Nephron progenitor cell (in vitro differentiated cells): ENCODE measurements at regions not wholly inside any gene's neighbourhood (a gene's known extent, or its start where the extent isn't known, plus 50 kb on each side); places are given as distances from the start of the nearest gene placed in this dataset.

Experiments used
- DNase-seq: peaks from one replicate; pipeline ENCODE4 v3.0.0; 2021
- H3K27ac Mint-ChIP-seq: 2 replicates; pipeline ENCODE4 v1.8.0; 2021; ENCODE audit warnings: mild to moderate bottlenecking, moderate library complexity, mixed read lengths
- H3K27me3 Mint-ChIP-seq: 2 replicates; pipeline ENCODE4 v1.8.0; 2021; ENCODE audit warnings: mild to moderate bottlenecking, low read depth, mixed read lengths; ENCODE audit not compliant: poor library complexity
- H3K36me3 Mint-ChIP-seq: 2 replicates; pipeline ENCODE4 v1.8.0; 2021; ENCODE audit warnings: low read depth, mixed read lengths
- H3K4me1 Mint-ChIP-seq: 2 replicates; pipeline ENCODE4 v1.8.0; 2021; ENCODE audit warnings: mixed read lengths
- H3K4me3 Mint-ChIP-seq: 2 replicates; pipeline ENCODE4 v1.8.0; 2021; ENCODE audit warnings: mild to moderate bottlenecking, moderate library complexity, mixed read lengths
- H3K9me3 Mint-ChIP-seq: 2 replicates; pipeline ENCODE4 v1.8.0; 2021; ENCODE audit warnings: mild to moderate bottlenecking, moderate library complexity, mixed read lengths
- TF ChIP-seq, protein P1 (sequence below): fragments of 200-600 bp; sonication (generic); IDR thresholded peaks from 2 replicates; pipeline ENCODE4 v1.5.0; 2021; ENCODE audit warnings: antibody characterized with exemption

DNA sequence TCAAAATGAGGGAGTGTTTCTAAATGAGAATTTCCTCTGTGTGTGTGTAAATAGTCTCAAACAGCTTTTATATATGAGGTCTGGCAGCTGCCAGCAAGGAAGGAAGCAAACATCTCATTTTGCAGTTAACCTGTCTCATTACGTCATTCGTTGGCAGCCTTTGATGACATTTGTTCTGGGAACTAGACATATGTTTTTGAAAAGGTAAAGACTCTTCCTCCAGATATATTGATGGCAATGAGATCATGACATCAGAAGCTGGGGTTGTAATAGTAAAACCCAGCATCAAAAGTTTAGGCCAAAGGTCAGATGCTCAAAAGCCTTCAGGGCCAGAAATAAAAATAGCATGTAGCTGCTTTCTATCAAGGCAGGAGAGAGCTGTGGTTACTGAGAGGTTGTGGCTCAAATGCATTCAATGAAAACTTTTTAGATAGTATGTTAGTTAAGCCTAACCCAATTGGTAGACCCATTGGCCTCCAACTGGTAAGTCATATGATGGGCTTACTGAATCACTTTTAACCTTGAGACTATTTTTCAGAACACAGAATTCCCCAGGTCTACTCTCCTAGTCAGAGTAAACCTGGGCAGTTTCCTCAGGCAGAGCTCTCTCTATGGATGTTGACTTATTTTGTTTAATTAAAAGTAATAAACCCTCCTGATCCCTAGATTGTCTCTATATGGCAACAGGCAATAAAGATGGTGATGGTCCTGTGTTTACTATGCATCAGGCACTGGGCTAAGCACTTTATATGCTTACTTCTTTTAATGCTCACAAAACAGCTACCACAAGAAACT is 386.5 kb upstream of the CFAP20DC start:
- DNase-seq = no peak
- no peak overlapping the region for H3K4me3 Mint-ChIP-seq
- H3K36me3 Mint-ChIP-seq = no peaks in the 10 kb centered on the region
- H3K27me3 Mint-ChIP-seq = peaks cover 15% of the 10 kb centered on the region
- H3K27ac Mint-ChIP-seq = peak overlapping the region; percentile 72
- TF ChIP-seq, protein P1, sequence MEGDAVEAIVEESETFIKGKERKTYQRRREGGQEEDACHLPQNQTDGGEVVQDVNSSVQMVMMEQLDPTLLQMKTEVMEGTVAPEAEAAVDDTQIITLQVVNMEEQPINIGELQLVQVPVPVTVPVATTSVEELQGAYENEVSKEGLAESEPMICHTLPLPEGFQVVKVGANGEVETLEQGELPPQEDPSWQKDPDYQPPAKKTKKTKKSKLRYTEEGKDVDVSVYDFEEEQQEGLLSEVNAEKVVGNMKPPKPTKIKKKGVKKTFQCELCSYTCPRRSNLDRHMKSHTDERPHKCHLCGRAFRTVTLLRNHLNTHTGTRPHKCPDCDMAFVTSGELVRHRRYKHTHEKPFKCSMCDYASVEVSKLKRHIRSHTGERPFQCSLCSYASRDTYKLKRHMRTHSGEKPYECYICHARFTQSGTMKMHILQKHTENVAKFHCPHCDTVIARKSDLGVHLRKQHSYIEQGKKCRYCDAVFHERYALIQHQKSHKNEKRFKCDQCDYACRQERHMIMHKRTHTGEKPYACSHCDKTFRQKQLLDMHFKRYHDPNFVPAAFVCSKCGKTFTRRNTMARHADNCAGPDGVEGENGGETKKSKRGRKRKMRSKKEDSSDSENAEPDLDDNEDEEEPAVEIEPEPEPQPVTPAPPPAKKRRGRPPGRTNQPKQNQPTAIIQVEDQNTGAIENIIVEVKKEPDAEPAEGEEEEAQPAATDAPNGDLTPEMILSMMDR = no peak
- peaks cover 37% of the 10 kb centered on the region for H3K4me1 Mint-ChIP-seq
- H3K9me3 Mint-ChIP-seq = peaks cover 4% of the 10 kb centered on the region

DNA sequence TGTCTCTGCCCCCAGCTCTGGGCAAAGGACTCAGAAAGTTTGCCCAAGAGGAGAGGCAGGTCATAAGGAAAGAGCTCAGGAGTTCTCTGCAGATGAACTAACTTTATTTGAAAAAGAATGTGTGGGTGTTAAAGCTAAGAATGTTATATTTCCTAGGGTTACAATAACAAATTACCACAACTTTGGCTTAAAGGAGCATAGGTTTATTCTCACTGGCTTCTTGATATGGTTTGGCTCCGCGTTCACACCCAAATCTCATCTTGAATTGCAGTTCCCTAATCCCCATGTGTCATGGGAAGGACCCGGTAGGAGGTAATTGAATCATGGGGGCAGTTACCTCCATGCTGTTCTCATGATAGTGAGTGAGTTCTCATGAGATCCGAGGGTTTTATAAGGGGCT is 383.7 kb upstream of the CFAP20DC start:
- H3K4me3 Mint-ChIP-seq = no peak overlapping the region
- H3K9me3 Mint-ChIP-seq = peaks cover 4% of the 10 kb centered on the region
- no peak overlapping the region for H3K27ac Mint-ChIP-seq
- H3K36me3 Mint-ChIP-seq = no peaks in the 10 kb centered on the region
- TF ChIP-seq, protein P1 = no peak
- DNase-seq = no peak
- peaks cover 19% of the 10 kb centered on the region for H3K4me1 Mint-ChIP-seq
- H3K27me3 Mint-ChIP-seq = peaks cover 14% of the 10 kb centered on the region

DNA sequence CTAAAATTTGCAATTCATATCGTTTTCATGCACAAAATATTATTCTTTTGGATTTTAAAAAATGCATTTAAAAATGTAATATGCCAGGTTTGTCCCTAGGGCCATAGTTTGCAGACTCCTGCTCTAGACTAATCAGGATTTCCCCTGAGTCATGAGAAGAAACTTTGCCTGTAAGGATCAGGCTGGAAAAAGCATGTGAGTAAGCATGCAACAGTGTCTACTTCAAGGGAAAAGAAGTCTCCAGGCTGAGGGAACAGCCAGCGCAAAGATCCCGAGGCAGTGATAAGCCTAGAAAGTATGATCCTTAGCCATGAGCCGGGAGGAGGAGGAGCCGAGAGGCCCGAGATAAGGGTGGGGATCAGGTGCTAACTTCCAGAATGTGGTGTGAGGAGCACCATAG is 382.8 kb upstream of the CFAP20DC start:
- Mint-ChIP-seq H3K27ac (no peak overlapping the region), H3K4me1 (peaks cover 11% of the 10 kb centered on the region), H3K4me3 (no peak overlapping the region), H3K36me3 (no peaks in the 10 kb centered on the region), H3K9me3 (peaks cover 4% of the 10 kb centered on the region), H3K27me3 (peaks cover 11% of the 10 kb centered on the region)
- DNase-seq = no peak
- TF ChIP-seq, protein P1 = no peak

DNA sequence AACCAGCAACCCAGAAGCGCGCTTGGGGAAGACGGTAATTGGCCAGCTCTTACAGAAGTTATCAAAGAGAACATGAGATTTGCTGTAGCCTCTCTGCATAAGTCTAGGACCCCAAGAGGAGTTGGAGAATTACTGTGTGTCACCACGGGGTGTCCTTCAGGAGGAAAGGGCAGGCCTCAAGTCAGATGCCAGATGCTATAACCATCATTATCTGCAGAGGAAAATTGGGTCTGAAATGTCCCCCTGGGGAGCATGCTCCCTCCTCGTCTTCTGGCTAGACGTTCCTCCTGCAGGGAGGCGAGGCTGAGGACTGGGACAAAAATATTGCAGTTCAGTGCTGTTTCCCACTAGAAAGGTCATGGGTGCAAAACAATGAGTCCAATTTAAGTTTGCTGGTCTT is 380.5 kb upstream of the CFAP20DC start:
- Mint-ChIP-seq H3K9me3 (peaks cover 4% of the 10 kb centered on the region), H3K27ac (no peak overlapping the region), H3K4me1 (peaks cover 14% of the 10 kb centered on the region), H3K4me3 (no peak overlapping the region), H3K36me3 (no peaks in the 10 kb centered on the region), H3K27me3 (peaks cover 23% of the 10 kb centered on the region)
- DNase-seq = no peak
- TF ChIP-seq, protein P1 = no peak

DNA sequence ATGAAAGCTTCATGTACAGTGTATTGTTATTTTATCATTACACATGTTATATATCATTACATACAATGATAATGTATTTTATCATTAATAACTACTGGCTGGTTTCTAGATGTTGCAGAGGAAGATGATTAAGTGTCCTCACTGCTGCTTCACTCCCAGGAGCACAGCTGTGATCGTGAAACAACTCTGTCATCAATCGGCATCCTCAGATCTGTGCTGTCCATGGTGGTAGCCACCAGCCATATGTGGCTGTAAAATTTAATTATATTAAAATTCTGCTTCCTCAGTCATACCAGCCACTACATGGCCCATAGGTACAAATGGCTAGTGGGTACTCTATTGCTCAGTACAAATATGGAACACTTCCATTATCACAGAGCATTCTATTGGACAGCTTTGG is 379.4 kb upstream of the CFAP20DC start:
- Mint-ChIP-seq H3K4me1 (peaks cover 23% of the 10 kb centered on the region), H3K36me3 (no peaks in the 10 kb centered on the region), H3K4me3 (no peak overlapping the region), H3K9me3 (peaks cover 3% of the 10 kb centered on the region), H3K27ac (no peak overlapping the region), H3K27me3 (peaks cover 23% of the 10 kb centered on the region)
- DNase-seq = no peak
- TF ChIP-seq, protein P1 = no peak
